Ecto neural progenitor cell (in vitro differentiated cells): ENCODE measurements at regions not wholly inside any gene's neighbourhood (a gene's known extent, or its start where the extent isn't known, plus 50 kb on each side); places are given as distances from the start of the nearest gene placed in this dataset.
A peak's percentile ranks its signal among the peaks of the same experiment; 100 is the strongest.

Experiments used
- DNase-seq: peaks from one replicate; pipeline ENCODE4 v3.0.0-alpha.2; 2018; ENCODE audit warnings: low spot score

DNA sequence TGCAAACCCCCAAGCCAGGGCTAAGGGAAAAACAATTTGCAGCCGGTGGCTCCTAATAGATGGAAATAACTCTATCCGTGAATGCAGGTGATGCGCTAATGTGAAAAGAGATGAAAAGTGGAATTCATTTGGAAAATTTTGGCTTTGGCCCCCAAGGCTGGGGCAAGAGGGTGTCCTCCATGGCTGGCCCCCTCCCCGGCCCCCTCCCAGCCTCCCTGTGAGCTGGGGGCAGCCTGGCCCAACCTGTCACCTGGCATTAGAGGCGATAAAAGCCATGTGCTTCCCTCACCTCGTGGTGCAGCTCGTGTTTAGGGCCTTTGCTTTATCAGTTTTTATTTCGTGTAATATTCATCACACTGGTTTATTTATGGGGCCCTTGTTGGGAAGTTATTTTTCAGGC is 267.2 kb downstream of the ENGASE start:
- no peak for DNase-seq

DNA sequence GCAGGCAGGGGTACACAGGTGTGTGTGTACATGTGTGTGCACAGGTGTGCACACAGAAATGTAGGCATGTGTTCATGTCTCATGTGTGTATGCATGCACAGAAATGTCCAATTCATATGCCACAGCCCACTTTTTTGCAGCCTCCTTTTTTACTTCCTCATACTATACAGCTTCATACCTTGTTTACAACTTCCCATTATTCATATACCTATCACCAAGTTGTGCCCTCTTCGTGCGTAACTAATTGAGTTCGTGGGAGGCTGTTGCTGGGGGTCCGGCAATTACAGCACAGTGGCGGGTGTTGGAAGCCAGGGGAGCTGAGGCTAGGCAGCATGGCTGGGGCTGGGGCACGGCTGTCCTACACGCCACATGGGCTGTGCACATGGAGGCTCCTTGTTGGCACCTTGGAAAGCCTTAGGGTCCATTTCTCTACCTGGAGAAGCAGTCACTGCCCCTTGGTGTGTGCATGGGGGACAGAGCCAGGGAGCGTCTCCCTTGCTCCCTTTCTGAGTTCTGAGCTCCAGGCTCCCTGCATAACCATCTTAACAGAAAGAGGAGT is 266.7 kb downstream of the ENGASE start:
- no peak for DNase-seq

DNA sequence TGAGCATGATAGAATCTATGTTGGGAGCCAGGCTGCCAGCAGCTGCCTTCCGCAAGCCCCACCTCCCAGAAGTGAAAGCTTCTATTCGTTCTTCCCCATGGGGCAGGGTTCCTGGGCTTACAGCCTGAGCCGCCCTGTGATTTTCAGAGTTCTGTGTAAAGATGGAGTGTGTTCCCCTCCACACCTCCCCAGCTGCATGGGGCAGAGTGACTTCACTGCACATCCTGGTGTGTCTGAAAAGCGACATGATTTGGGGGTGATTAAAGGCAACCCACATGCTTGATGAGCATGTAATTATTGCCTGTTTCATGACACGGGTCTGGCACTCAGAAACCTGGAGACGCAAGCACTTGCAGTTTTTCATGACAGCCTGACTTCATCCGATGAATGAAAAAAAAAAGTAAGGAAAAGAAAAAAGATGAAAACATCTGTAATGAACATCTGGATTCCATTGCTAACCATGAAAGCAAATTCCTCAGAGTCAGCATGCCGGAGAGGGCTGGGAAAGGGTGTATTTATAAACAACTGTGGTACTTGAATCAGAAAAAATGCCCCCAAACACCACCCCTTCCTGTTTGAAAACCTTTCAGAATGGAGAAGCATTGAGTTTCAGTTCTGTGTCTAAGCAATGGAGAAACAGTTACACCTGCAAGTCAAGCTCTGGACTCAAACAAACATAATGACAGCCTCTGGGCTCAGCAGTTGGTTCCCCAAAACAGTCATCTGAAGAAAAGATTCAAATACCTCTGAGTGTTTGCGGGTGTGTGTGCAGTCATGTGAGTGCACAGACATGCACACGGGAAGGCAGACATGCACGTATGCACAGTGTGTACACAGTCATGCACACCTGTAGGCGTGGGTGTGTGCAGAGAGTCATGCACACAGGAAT is 266.0 kb downstream of the ENGASE start:
- DNase-seq: no peak

DNA sequence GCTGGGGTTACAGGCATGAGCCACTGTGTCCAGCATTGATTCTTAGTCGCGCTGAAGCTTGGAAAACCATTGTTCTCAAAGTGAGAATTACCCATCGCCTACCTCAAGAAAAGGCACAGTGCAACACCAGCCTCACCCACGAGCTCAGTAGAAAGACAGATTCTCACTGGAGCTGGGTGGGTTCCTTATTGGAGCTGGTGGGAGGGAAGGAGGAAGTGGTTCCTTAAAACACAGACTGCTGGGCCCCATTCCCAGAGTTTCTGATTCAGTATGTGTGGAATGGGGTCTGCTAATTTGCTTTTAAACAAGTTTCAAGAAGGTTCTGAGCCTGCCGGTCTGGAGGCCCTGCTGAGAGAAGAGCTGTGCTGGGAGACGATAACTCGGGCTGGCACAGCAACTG is 264.7 kb downstream of the ENGASE start:
- DNase-seq: no peak

DNA sequence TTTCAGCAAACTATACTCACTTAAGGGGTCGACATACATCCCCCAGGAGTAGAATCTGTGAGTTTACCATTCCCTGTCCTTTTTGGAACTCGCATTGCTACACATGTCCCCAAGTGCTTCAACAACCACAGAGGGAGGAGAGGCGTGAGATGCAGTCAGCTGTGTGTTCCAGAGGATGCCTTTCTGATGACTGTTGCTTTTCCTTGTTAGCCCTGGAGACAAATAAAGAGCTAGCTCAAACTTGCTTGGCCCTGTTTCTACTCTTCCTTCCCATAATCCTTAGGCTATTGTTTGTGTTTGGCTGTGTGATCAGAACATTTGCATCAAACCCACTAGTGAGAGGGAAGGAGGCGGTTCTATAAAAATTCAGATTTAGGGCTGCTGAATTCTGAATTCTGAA is 264.0 kb downstream of the ENGASE start:
- no peak for DNase-seq

DNA sequence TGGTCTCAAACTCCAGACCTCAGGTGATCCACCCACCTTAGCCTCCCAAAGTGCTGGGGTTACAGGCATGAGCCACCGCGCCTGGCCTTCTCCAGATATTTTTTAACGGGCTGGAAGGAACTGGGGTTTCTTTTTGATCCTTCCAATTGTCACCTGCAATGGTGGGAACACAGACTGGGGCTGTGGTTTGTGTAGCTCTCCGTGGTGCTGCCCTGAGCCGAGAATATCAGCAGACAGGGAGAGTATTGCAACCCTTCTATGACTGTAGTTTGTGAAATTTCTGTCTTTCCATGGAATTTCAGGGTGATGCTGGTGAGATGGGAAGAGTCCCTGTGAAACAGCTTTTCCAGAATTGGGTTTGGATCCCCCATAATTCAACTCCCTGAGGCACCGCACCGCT is 263.5 kb downstream of the ENGASE start:
- no peak for DNase-seq

DNA sequence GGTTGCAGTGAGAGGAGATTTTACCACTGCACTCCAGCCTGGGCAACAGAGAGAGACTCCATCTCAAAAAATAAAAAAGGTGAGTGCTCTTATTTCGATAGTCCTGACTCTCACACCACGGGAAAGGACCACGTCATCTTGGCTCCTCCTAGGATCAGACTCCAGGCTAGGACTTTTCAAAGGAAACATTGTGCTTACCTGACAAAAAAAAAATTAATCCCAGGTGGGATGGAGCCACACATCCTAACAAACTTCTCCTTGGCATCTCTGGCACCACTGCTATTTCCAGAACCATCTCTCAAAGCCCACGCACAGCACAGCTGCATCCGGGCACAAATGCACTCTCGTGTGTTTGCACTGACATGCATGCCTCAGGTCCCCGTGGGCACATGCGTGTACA is 262.4 kb downstream of the ENGASE start:
- DNase-seq: no peak

DNA sequence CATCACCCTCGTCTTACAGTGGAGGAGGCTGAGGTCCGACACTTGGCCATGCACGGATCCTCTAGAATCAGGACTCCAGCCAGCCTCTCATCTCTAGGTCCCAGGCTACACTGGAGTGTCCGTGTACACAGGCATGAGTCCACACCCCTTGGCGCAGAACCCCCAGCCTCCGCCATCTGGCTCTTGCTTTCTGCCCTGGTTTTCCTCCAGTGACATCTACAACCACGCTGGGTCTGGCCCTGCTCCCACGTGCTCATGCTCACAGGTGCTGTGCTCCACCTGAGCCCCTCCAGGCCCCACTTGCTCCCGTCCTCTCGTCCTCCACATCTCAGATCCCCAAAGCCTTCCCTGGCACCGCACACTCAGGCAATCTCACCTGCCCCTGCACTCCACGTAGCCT is 260.8 kb downstream of the ENGASE start:
- no peak for DNase-seq

DNA sequence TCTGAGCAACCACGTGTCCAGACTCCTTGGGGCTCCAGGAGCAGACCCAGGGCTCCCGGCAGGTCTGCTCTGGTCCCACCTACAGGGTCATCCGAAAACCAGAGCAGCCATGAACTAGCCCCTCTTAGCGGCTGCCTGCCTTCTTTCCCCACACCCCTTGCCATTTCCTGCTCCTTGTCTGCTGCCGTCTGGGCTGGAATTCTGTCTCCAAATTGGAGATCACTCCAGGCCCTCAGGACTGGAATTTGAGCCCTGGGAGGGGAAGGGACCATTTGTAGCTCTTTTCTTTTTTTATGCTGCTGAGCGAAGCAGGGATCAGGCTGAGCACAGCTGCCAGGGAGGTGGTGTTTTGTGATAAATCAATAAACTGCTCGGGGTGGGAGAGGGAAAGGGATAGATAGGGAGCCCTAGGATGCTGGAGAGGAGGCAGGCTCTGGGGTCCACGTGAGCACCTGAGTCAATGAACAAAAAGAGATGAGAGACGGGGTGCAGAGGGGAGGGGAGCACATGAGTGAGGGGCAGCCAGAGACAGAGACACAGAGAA is 257.5 kb downstream of the ENGASE start:
- DNase-seq: no peak

DNA sequence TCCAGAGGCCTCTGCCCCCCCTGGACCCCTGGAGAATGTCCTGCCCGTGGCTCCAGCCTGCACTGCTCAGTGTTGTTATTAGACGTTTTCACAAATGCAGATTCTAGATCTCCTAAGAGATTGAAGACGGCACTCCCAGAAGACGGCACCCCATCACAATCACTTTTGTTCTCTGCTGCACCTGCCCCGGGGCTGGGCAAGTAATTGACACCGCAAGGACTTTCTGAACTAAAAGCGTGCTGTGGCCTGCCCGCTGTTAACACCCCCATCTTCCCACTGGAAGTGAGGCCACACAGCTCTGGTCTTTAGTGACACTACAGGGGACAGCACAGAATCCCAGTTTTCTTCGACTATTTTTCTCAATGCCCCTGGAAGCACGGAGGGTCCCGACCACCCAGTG is 256.9 kb downstream of the ENGASE start:
- DNase-seq: no peak

DNA sequence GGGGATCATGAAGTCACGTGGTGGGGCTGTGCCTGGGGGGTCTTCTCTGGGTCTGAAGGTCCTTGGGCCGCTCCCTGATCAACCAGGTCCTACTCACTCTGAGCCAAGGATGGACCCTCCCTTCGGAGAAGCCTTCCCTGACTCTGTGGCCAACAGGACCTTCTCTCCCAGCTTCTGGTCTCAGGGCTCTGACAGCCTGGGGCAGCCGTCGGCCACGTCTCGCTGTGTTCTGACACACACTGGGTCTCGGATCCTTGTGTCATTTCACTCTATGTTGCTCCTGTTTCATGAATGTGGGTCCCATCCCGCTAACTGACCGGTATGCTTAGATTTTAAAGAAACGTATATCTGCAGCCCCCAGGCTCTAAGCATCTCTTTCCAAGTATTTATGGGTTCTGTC is 256.1 kb downstream of the ENGASE start:
- no peak for DNase-seq

DNA sequence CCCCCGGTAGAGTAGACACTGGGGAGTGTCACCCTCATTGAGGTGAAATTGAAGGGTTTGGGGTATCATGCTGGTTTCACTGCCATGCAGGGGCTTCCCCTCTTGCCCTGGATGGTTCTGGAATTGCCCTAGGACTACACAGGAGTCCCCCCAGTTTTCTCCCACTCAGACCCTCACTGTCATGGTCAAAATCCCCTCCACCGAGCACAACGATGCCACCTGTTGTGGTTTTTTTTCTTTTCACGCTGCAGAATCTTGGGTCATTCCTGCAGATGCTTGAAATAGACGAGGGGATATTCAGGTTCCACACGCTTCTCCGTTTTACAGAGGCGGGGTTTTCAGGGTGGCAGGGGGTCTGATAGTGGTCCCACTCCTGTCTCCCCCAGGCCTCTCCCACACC is 255.6 kb downstream of the ENGASE start:
- no peak for DNase-seq

DNA sequence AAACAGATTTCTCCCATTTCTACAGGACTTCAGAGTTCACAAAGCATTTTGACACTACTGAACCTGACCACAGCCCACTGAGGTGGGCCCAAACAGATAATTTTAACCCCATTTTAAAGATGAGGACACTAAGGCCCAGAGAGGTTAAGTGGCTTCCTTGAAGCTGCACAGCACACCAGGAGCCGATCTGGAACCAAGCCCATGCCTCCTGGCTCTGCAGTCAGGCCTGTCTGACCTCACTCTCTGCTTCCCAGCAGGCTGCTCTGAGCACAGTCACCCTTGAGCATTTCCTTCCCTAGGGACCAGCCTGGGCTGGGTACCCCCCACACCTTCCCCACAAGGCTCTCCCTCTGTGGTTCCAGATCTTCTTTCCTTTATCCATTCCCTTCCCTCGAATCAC is 252.2 kb downstream of the ENGASE start:
- no peak for DNase-seq

DNA sequence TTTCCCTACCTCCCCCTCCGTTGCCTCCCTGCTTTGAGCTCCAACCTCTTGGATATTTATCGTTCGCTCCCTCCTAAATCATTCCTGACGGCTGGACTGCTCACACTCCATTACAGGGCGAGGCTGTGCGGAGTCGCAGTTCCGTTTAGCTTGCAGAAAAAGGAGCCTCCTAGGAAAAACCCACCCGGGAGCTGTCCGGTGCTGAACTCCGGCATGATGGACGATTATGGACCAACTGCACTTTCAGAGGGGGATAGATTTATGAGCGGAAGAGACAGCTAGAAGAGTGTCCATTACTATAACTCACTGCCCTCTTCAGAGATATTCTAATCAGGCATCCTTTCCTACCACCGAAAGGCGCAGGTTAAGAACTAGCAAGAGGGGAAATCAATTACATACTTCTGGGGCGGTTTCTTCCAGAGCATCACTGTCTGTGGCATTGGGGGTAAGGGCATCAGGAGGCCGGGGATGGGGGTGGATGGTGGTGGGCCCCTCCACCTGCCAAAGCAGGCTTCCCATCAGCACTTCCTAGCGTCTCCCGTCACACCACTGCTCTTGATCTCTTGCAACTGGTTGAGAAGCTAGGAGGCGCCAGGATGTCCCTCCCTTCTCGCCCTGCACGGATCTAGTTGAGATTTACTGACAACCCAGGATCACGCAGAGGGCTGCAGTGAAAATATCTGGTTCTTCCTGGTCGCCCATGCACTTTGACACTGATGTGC is 251.2 kb downstream of the ENGASE start:
- DNase-seq: peak; percentile 86

DNA sequence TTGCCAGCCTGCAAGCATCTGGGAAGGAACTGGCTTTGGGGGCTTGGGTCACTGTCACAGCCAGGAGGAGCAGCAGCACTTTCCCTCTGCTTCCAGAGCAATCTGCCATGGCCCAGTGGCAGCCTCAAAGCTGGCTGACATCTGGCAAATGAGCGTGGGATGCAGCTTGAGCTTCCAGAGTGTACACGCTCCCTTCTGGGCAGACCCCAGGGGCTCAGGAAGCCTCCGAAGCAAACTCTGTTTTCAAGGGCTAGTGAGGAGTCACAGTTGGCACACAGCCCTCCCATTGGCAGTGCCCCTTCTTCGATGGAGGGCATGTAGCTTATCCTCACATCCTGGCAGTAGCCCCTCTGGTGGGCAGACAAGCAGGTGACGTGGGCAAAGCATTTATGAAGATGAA is 249.6 kb downstream of the ENGASE start:
- DNase-seq: no peak

DNA sequence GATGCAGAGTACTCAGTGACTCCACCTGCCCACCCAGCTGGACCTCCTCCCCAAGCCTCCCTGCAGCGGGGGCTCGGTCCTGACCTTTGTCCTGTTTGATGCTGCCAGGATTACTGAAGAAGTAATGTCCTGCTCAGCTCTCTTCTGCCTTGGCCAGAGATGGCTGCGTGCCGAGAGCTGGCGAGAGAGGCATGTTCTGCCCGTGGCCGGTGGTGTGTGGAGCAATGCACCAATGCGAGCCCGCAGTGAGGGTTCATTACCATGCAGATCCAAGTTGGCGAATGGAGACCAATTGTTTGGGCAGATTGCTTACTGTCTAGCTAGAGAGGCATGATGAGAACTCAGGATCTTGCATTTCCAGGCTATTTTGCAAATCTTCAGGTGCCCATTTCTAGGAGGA is 248.9 kb downstream of the ENGASE start:
- no peak for DNase-seq

DNA sequence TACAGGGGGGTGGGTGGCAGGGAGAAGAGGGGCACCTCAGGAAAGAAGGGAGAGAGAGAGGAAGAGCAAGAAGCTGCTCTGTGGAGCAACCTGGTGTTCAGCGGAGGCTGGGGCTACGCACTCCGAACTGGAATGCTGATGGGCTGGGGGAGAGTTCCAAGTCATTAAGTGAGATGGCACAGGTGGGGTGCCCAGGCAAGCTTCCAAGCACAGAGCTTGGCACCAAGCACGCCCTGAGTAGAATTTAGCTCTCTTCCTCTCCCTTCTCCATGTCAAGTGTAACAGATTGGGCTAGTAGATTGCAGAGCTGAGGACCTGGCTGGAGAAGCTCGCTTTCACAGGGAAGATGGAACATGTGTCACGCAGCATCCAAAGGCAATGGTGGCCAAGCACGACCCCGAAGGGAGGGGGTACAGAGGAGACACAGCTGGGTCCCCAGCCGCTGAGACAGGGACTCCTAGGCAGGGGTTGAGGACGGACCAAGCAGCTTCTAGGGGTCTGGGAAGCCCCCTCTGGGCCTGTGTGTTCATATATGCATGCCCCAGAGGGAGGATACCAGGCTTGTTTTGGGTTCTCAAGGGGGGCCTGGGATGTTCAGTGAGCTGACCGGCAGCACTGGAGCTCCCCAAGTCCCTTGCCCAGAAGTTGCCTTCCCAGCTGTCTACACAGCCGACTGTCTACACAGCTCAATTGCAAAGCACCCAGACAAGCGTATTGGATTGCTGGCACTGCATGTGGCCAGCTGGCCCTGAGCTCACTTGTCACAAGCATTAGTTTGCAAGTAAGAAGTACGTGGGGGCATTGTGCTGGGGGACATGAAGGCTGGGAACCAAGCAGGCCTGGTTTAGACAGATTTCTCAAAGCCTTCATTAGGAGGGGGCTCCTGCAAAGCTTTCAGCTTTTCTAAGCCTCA is 247.8 kb downstream of the ENGASE start:
- DNase-seq: no peak

DNA sequence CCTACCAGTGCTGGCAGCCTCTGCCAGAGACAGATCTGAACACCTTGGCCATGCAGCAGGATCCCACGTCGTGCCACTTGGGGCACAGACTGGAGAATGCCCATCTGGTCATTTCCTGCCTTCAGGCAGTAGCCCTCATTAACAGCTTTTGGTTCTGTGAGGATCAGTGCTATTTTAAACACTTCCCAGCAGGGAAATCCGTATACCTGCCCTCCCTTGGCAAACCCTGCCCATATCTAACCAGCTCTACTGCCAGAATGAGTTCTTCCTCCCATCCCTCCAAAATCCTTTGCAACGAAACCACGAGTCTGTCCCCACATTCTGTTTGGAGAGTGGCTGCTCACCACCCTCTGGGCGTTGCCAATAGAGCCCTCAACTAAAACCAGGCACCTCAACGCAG is 245.7 kb downstream of the ENGASE start:
- no peak for DNase-seq

DNA sequence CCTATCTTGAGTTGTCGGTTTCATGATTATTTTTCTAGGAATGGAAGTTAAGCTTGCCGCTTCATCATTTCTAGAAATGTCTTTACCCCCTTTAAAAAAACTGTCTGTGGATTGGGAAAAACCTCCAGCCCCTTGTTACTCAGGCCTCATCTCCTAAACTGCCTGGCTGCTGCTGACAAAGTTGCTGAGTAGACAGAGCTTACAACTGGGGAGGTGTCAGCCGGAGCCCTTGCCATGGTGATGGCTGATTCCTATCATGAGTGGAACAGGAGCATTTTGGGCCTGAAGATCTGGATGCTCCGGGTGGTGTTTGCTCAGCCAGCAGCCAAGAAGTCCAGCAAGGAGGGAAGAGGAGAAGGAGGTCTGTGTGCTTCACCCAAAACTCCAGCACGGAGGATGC is 243.3 kb downstream of the ENGASE start:
- DNase-seq: no peak

DNA sequence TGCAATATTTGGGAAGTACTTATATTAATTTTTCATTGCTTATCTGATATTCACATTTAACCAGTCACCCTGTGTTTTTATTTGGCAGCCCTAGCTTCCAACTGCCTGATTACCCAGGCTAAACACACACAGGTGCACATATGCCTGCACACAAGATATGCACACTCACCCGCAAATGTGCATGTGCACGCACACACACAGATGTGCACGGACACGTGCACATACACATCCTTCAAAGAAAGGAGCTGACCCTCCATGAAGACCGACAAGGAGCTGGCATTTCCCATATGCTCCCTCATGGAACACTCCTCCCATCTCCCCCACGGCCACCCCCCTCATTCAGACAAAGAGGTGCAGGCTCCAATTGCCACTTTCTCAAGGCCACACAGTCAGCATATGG is 242.2 kb downstream of the ENGASE start:
- DNase-seq: no peak

DNA sequence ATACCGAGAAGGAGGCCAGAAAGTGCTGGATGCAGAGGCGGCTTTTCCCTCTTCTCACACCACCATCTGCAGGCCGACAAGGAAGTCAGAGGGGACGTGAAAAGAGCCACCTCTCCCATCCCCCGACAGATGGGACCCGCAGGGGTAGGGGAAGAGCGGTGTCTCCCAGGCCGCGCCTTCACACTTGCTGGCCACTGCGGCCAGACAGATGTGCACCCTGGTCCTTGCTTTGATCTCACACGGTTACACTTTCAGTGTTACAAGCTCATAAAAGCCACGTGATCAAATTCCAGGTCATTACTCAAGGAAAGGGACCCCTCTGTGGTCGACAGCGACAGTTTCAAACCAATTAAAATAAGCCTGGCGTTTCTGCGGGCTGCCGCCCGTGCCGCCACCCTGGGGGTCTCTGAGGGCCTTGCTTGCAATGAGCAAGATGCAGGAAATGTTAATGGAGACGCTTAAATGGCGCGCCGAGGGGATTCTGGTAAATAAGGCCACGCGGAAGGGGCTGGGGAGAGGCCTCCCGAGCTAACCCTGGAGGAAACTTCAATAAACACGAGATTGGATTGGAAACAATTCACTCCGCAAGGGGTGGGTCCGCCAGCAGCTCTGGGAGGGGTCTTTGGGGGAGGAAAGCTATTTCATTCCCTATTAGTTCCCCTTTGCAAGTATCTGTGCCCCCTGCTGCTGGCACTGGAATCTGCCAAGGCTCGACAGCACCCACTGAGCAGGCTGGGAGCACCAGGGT is 240.9 kb downstream of the ENGASE start:
- DNase-seq: no peak
